GM18499 (cell line): ENCODE measurements at regions not wholly inside any gene's neighbourhood (a gene's known extent, or its start where the extent isn't known, plus 50 kb on each side); places are given as distances from the start of the nearest gene placed in this dataset.
"Not testable (repeated sequence)": the region's sequence is repeated elsewhere in the genome, so short reads cannot be mapped to it uniquely, and the experiment has no call there.

Experiments used
- ATAC-seq: cut with Tn5 transposase; IDR thresholded peaks from one replicate; pipeline ENCODE4 v1.9.1; 2021; ENCODE audit warnings: moderate number of reproducible peaks; ENCODE audit not compliant: insufficient read depth, unreplicated experiment

GRCh38 chr2:4219571-4219970 lies 516.2 kb downstream of the DCDC2C start:
- no peak for ATAC-seq

- no peak for ATAC-seq
These were observed 518.1 kb downstream of the DCDC2C start for GRCh38 chr2:4221434-4221833.

- ATAC-seq: no peak
These were observed 518.5 kb downstream of the DCDC2C start for GRCh38 chr2:4221845-4222244.

- ATAC-seq: not testable (repeated sequence)
These were observed 541.0 kb downstream of the DCDC2C start for GRCh38 chr2:4244422-4244821.

- no peak for ATAC-seq
These were observed 543.2 kb downstream of the DCDC2C start for GRCh38 chr2:4246364-4247131.

- ATAC-seq: no peak
These were observed 544.4 kb downstream of the DCDC2C start for GRCh38 chr2:4247791-4248190.

- no peak for ATAC-seq
These were observed 552.1 kb downstream of the DCDC2C start for GRCh38 chr2:4255491-4255890.

GRCh38 chr2:4256351-4256750 lies 553.0 kb downstream of the DCDC2C start:
- ATAC-seq: no peak

GRCh38 chr2:4258563-4258962 lies 555.2 kb downstream of the DCDC2C start:
- ATAC-seq: no peak

- ATAC-seq: no peak
These were observed 562.6 kb downstream of the DCDC2C start for GRCh38 chr2:4265936-4266335.

GRCh38 chr2:4269885-4270284 lies 566.5 kb downstream of the DCDC2C start:
- ATAC-seq: no peak

- no peak for ATAC-seq
These were observed 569.0 kb downstream of the DCDC2C start for GRCh38 chr2:4272261-4272858.

- no peak for ATAC-seq
These were observed 575.0 kb downstream of the DCDC2C start for GRCh38 chr2:4278392-4278791.

GRCh38 chr2:4279431-4279830 lies 576.1 kb downstream of the DCDC2C start:
- no peak for ATAC-seq

- no peak for ATAC-seq
These were observed 588.1 kb downstream of the DCDC2C start for GRCh38 chr2:4291430-4291829.

- no peak for ATAC-seq
These were observed 592.3 kb downstream of the DCDC2C start for GRCh38 chr2:4295680-4296079.

GRCh38 chr2:4300616-4301015 lies 597.2 kb downstream of the DCDC2C start:
- no peak for ATAC-seq

- ATAC-seq: no peak
These were observed 621.2 kb downstream of the DCDC2C start for GRCh38 chr2:4324531-4324930.

- no peak for ATAC-seq
These were observed 633.5 kb downstream of the DCDC2C start for GRCh38 chr2:4336864-4337263.

GRCh38 chr2:4338345-4338744 lies 635.0 kb downstream of the DCDC2C start:
- ATAC-seq: no peak

- ATAC-seq: no peak
These were observed 637.2 kb downstream of the DCDC2C start for GRCh38 chr2:4340536-4340935.

GRCh38 chr2:4346628-4347027 lies 643.3 kb downstream of the DCDC2C start:
- ATAC-seq: no peak
